ENCODE measurements at regions not wholly inside any gene's neighbourhood (a gene's known extent, or its start where the extent isn't known, plus 50 kb on each side); places are given as distances from the start of the nearest gene placed in this dataset.

DNA sequence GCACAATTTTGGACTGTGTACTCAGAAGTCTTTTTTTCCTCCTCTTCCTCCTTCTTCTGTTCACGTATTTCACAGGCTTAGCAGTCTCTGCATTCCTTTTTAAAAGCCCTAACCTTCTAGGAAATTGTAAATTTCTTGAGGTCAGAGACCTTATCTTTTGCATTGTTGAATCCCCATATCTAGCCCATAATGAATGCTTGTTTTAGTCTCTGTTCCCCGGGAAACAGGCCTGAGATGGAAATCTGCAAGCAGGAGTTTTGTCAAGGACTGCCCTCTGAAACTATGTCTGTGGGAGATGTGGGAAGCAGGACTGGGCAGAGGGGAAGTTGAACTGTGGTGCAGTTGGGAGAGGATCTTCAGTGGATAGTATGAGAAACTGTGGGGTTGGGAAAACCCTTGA is 272.2 kb upstream of the DAB1 start:
- H3K36me3 ChIP-seq = no peaks in the 10 kb centered on the region
- no peak overlapping the region for H3K27ac ChIP-seq
- no peak for TF ChIP-seq CTCF (IDR thresholded peaks at IDR 0.05)
- TF ChIP-seq EP300 (IDR thresholded peaks at IDR 0.05) = no peak
- no peak for TF ChIP-seq POLR2AphosphoS5 (IDR thresholded peaks at IDR 0.05)
- TF ChIP-seq POLR2A (IDR thresholded peaks at IDR 0.05) = no peak
- peaks cover 0 to 23% (median 0%) of the 10 kb centered on the region in 3 donors for H3K9me3 ChIP-seq
- ATAC-seq = no peak
- H3K27me3 ChIP-seq = no peaks in the 10 kb centered on the region
- WGBS, 2 donors (ENCODE audit: low coverage in 1 of 2) = 31% methylated on average over 1 of the region's 2 CpGs; no CpG with 5 or more reads in 1 of the 2 donors
- H3K4me3 ChIP-seq = no peak overlapping the region
- H3K4me1 ChIP-seq = no peaks in the 10 kb centered on the region

- no peak overlapping the region for H3K4me3 ChIP-seq
- TF ChIP-seq EP300 (IDR thresholded peaks at IDR 0.05) (no peak), CTCF (IDR thresholded peaks at IDR 0.05) (no peak), POLR2A (IDR thresholded peaks at IDR 0.05) (no peak), POLR2AphosphoS5 (IDR thresholded peaks at IDR 0.05) (no peak)
- H3K9me3 ChIP-seq = peaks cover 0 to 36% (median 0%) of the 10 kb centered on the region in 3 donors
- no peaks in the 10 kb centered on the region for H3K4me1 ChIP-seq
- no peaks in the 10 kb centered on the region for H3K36me3 ChIP-seq
- no peaks in the 10 kb centered on the region for H3K27me3 ChIP-seq
- no peak overlapping the region for H3K27ac ChIP-seq
- no peak for ATAC-seq
- whole genome bisulfite sequencing, 2 donors (ENCODE audit: low coverage in 1 of 2) = 98 to 100% methylated on average over 2 to 3 of the region's 3 CpGs
Measured at GRCh38 chr1:57686306-57686705, 262.4 kb upstream of the DAB1 start.

- TF ChIP-seq CTCF (IDR thresholded peaks at IDR 0.05) = no peak
- no peak for TF ChIP-seq POLR2A (IDR thresholded peaks at IDR 0.05)
- TF ChIP-seq POLR2AphosphoS5 (IDR thresholded peaks at IDR 0.05) = no peak
- no peak for TF ChIP-seq EP300 (IDR thresholded peaks at IDR 0.05)
- Histone ChIP-seq H3K9me3 (peaks cover 0 to 24% (median 0%) of the 10 kb centered on the region in 3 donors), H3K4me3 (no peak overlapping the region), H3K36me3 (no peaks in the 10 kb centered on the region), H3K27me3 (no peaks in the 10 kb centered on the region), H3K4me1 (no peaks in the 10 kb centered on the region), H3K27ac (no peak overlapping the region)
- no peak for ATAC-seq
- 50 to 62% methylated on average over 2 of the region's 7 CpGs for WGBS, 2 donors (ENCODE audit: low coverage in 1 of 2)
Measured at GRCh38 chr1:57683037-57683942, 259.4 kb upstream of the DAB1 start.

- H3K36me3 ChIP-seq = no peaks in the 10 kb centered on the region
- TF ChIP-seq POLR2AphosphoS5 (IDR thresholded peaks at IDR 0.05) (no peak), EP300 (IDR thresholded peaks at IDR 0.05) (no peak)
- H3K9me3 ChIP-seq = no peaks in the 10 kb centered on the region
- H3K4me3 ChIP-seq = no peak overlapping the region
- ATAC-seq = no peak
- no peaks in the 10 kb centered on the region for H3K4me1 ChIP-seq
- no peaks in the 10 kb centered on the region for H3K27me3 ChIP-seq
- WGBS, 2 donors (ENCODE audit: low coverage in 1 of 2) = 0 to 30% methylated on average over 1 of the region's 1 CpG
- H3K27ac ChIP-seq = no peak overlapping the region
Measured at GRCh38 chr1:57678138-57678537, 254.3 kb upstream of the DAB1 start.

DNA sequence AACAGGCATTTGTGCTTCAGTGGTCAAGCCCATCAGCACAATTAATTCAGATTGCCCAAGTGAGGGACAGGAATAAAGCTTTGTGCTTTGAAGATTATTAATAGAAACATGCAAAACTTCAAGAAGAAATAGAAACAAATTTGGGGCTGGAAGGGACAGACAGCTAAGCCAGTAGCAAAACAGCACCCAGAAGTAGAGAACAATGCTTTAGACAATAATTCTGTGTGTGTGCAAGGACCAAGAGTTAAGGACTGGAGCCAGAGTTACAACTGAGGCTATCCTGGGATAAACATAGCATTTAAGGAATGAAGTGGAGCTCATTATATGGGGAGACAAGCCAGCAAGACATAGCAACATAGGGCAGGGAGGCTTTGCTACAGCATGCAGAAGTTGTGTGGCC is 251.9 kb upstream of the DAB1 start:
- TF ChIP-seq POLR2AphosphoS5 (IDR thresholded peaks at IDR 0.05) (no peak), CTCF (IDR thresholded peaks at IDR 0.05) (no peak), POLR2A (IDR thresholded peaks at IDR 0.05) (no peak), EP300 (IDR thresholded peaks at IDR 0.05) (no peak)
- Histone ChIP-seq H3K27me3 (no peaks in the 10 kb centered on the region), H3K36me3 (no peaks in the 10 kb centered on the region), H3K9me3 (no peaks in the 10 kb centered on the region), H3K4me3 (no peak overlapping the region), H3K27ac (no peak overlapping the region), H3K4me1 (no peaks in the 10 kb centered on the region)
- ATAC-seq = no peak
